ENCODE measurements at regions not wholly inside any gene's neighbourhood (a gene's known extent, or its start where the extent isn't known, plus 50 kb on each side); places are given as distances from the start of the nearest gene placed in this dataset.

DNA sequence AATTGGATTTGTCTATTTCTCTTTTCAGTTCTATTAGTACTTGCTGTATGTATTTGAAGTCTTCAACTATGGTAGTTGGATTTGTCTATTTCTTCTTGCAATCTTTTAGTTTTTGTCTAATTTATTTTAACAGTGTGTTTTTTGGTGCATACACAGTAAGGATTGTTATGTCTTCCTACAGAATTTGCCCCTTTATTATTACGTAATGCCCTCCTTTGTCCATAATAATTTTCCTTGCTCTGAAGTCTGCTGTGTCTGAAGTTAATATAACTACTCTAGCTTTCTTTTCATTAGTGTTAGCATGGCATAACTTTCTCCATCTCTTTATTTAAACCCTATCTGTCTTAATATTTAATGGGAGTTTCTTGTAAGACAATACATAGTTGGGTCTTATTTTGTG is 105.1 kb upstream of the STT3B start:
- TF ChIP-seq, protein P1, sequence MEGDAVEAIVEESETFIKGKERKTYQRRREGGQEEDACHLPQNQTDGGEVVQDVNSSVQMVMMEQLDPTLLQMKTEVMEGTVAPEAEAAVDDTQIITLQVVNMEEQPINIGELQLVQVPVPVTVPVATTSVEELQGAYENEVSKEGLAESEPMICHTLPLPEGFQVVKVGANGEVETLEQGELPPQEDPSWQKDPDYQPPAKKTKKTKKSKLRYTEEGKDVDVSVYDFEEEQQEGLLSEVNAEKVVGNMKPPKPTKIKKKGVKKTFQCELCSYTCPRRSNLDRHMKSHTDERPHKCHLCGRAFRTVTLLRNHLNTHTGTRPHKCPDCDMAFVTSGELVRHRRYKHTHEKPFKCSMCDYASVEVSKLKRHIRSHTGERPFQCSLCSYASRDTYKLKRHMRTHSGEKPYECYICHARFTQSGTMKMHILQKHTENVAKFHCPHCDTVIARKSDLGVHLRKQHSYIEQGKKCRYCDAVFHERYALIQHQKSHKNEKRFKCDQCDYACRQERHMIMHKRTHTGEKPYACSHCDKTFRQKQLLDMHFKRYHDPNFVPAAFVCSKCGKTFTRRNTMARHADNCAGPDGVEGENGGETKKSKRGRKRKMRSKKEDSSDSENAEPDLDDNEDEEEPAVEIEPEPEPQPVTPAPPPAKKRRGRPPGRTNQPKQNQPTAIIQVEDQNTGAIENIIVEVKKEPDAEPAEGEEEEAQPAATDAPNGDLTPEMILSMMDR (IDR thresholded peaks at IDR 0.05): no peak
- no peak for TF ChIP-seq POLR2A (IDR thresholded peaks at IDR 0.05)

GRCh38 chr3:31431321-31431720 is 101.4 kb upstream of the STT3B start:
- DNase-seq (no peak), ATAC-seq (no peak)
- Histone ChIP-seq H3K4me1 (no peaks in the 10 kb centered on the region), H3K27ac (no peak overlapping the region), H3K27me3 (no peaks in the 10 kb centered on the region), H3K36me3 (replicated peaks in 1 of 2; ENCODE audit: insufficient read depth in 1 of 2, low read depth in 2 of 2) (no peaks in the 10 kb centered on the region), H3K4me3 (no peak overlapping the region), H3K9me3 (no peaks in the 10 kb centered on the region)
- intact Hi-C loops (cut with DNase I): no loop called here
- TF ChIP-seq POLR2A (IDR thresholded peaks at IDR 0.05): no peak
- TF ChIP-seq, protein P1 (IDR thresholded peaks at IDR 0.05): no peak
- WGBS, 2 donors: 57 to 77% methylated on average over 2 to 3 of the region's 3 CpGs

More for the DNA sequence above, 105.1 kb upstream of the STT3B start:
- intact Hi-C loops (cut with DNase I): no loop called here
- Histone ChIP-seq H3K4me3 (no peak overlapping the region), H3K27me3 (no peaks in the 10 kb centered on the region), H3K27ac (no peak overlapping the region), H3K9me3 (no peaks in the 10 kb centered on the region), H3K36me3 (replicated peaks in 1 of 2; ENCODE audit: insufficient read depth in 1 of 2, low read depth in 2 of 2) (no peaks in the 10 kb centered on the region), H3K4me1 (no peaks in the 10 kb centered on the region)
- no peak for ATAC-seq
- DNase-seq: no peak
- WGBS, 2 donors: 81 to 87% methylated on average over 1 of the region's 1 CpG

- no peak for TF ChIP-seq POLR2A (IDR thresholded peaks at IDR 0.05)
- TF ChIP-seq, protein P1 (IDR thresholded peaks at IDR 0.05): no peak
- H3K27ac ChIP-seq: no peak overlapping the region
- intact Hi-C loops (cut with DNase I): no loop called here
- no peaks in the 10 kb centered on the region for H3K36me3 ChIP-seq (replicated peaks in 1 of 2; ENCODE audit: insufficient read depth in 1 of 2, low read depth in 2 of 2)
- DNase-seq: no peak
- no peak overlapping the region for H3K4me3 ChIP-seq
- WGBS, 2 donors: 54 to 67% methylated on average over 7 of the region's 7 CpGs
- no peak for ATAC-seq
- peaks cover 0 to 13% (median 0%) of the 10 kb centered on the region in 3 donors for H3K9me3 ChIP-seq
- no peaks in the 10 kb centered on the region for H3K27me3 ChIP-seq
- no peaks in the 10 kb centered on the region for H3K4me1 ChIP-seq
These were observed 99.6 kb upstream of the STT3B start for GRCh38 chr3:31432897-31433678.

- Histone ChIP-seq H3K27ac (no peak overlapping the region), H3K4me3 (no peak overlapping the region), H3K4me1 (no peaks in the 10 kb centered on the region), H3K9me3 (peaks cover 0 to 13% (median 0%) of the 10 kb centered on the region in 3 donors), H3K36me3 (replicated peaks in 1 of 2; ENCODE audit: insufficient read depth in 1 of 2, low read depth in 2 of 2) (no peaks in the 10 kb centered on the region), H3K27me3 (no peaks in the 10 kb centered on the region)
- ATAC-seq (no peak), DNase-seq (no peak)
- intact Hi-C loops (cut with DNase I): no loop called here
- TF ChIP-seq, protein P1 (IDR thresholded peaks at IDR 0.05): no peak
These were observed 99.1 kb upstream of the STT3B start for GRCh38 chr3:31433679-31433992.

GRCh38 chr3:31434819-31435218 is 97.9 kb upstream of the STT3B start:
- no peak overlapping the region for H3K27ac ChIP-seq
- 48 to 53% methylated on average over 1 of the region's 1 CpG for WGBS, 2 donors

More at GRCh38 chr3:31434819-31435218, 97.9 kb upstream of the STT3B start:
- H3K36me3 ChIP-seq (replicated peaks in 1 of 2; ENCODE audit: insufficient read depth in 1 of 2, low read depth in 2 of 2): no peaks in the 10 kb centered on the region
- TF ChIP-seq, protein P1 (IDR thresholded peaks at IDR 0.05): no peak
- no peak for TF ChIP-seq POLR2A (IDR thresholded peaks at IDR 0.05)
- H3K9me3 ChIP-seq: peaks cover 0 to 13% (median 0%) of the 10 kb centered on the region in 3 donors
- DNase-seq: no peak
- H3K4me3 ChIP-seq: no peak overlapping the region
- H3K4me1 ChIP-seq: no peaks in the 10 kb centered on the region
- no peaks in the 10 kb centered on the region for H3K27me3 ChIP-seq
- intact Hi-C loops (cut with DNase I): no loop called here
- no peak for ATAC-seq

All from body of pancreas (tissue), 4 donors.